SU-DHL-6 (cell line): ENCODE measurements at regions not wholly inside any gene's neighbourhood (a gene's known extent, or its start where the extent isn't known, plus 50 kb on each side); places are given as distances from the start of the nearest gene placed in this dataset.

Experiments
- H2AFZ ChIP-seq: fragments of 200-600 bp; sonication (generic); 2 replicates; pipeline ENCODE4 v1.6.1; 2014; ENCODE audit warnings: low read depth, mild to moderate bottlenecking, moderate library complexity, mixed read lengths, antibody characterized with exemption, low read length; ENCODE audit not compliant: severe bottlenecking
- H3F3A ChIP-seq: fragments of 200-600 bp; shearing (Covaris generic); 2 replicates; pipeline ENCODE4 v1.6.0; 2016; ENCODE audit warnings: antibody characterized with exemption, mild to moderate bottlenecking; ENCODE audit not compliant: insufficient read depth
- H3K27ac ChIP-seq: fragments of 200-600 bp; sonication (generic); 2 replicates; pipeline ENCODE4 v1.5.1; 2016; ENCODE audit warnings: low read depth, mild to moderate bottlenecking, low read length, moderate library complexity, mixed read lengths
- H3K27me3 ChIP-seq: fragments of 200-600 bp; sonication (generic), shearing (Covaris generic); 2 replicates; pipeline ENCODE4 v1.6.0; 2014; ENCODE audit warnings: mild to moderate bottlenecking, low read length
- H3K36me3 ChIP-seq: fragments of 200-600 bp; sonication (generic); 2 replicates; pipeline ENCODE4 v1.6.1; 2014; ENCODE audit warnings: mild to moderate bottlenecking, low read length, mixed read lengths
- H3K4me2 ChIP-seq: fragments of 300-600, 200-600 bp; shearing (Covaris generic), sonication (generic); 2 replicates; pipeline ENCODE4 v1.6.0; 2014; ENCODE audit warnings: low read length, low read depth, mild to moderate bottlenecking; ENCODE audit not compliant: poor library complexity, severe bottlenecking
- H3K4me3 ChIP-seq: fragments of 200-600 bp; sonication (generic); 2 replicates; pipeline ENCODE4 v1.5.1; 2014; ENCODE audit warnings: antibody characterized with exemption, low read length, mild to moderate bottlenecking, mixed read lengths; ENCODE audit not compliant: insufficient read depth, poor library complexity, severe bottlenecking
- H3K79me2 ChIP-seq: fragments of 200-600 bp; sonication (generic); 2 replicates; pipeline ENCODE4 v1.6.1; 2014; ENCODE audit warnings: mild to moderate bottlenecking, low read length, moderate library complexity; ENCODE audit not compliant: insufficient read depth
- H3K9ac ChIP-seq: fragments of 200-600 bp; sonication (generic); 2 replicates; pipeline ENCODE4 v1.7.0; 2014; ENCODE audit warnings: mild to moderate bottlenecking, low read length
- H3K9me2 ChIP-seq: fragments of 200-600 bp; sonication (generic); replicated peaks from 2 replicates; pipeline ENCODE4 v1.6.1; 2014; ENCODE audit warnings: low read length; ENCODE audit not compliant: insufficient read depth
- H3K9me3 ChIP-seq: fragments of 200-600 bp; sonication (generic); 2 replicates; pipeline ENCODE4 v1.6.1; 2014; ENCODE audit warnings: low read length, mixed read lengths; ENCODE audit not compliant: insufficient read depth
- H4K20me1 ChIP-seq: fragments of 200-600 bp; sonication (generic); 2 replicates; pipeline ENCODE4 v1.6.1; 2014; ENCODE audit warnings: low read depth, mild to moderate bottlenecking, antibody characterized with exemption, low read length, moderate library complexity, mixed read lengths
- EZH2phosphoT487 ChIP-seq: fragments of 200-600 bp; sonication (generic), shearing (Covaris generic); conservative IDR thresholded peaks from 2 replicates; pipeline ENCODE4 v1.6.1; 2018; ENCODE audit warnings: mild to moderate bottlenecking, antibody characterized with exemption, low read length, moderate library complexity, mixed read lengths
- TF ChIP-seq, protein P1 (sequence below): fragments of 200-600 bp; sonication (generic); IDR thresholded peaks from one replicate; pipeline ENCODE4 v1.5.1; 2017; ENCODE audit warnings: antibody characterized with exemption, mild to moderate bottlenecking, low read length, moderate library complexity; ENCODE audit not compliant: insufficient read depth, poor library complexity, severe bottlenecking

DNA sequence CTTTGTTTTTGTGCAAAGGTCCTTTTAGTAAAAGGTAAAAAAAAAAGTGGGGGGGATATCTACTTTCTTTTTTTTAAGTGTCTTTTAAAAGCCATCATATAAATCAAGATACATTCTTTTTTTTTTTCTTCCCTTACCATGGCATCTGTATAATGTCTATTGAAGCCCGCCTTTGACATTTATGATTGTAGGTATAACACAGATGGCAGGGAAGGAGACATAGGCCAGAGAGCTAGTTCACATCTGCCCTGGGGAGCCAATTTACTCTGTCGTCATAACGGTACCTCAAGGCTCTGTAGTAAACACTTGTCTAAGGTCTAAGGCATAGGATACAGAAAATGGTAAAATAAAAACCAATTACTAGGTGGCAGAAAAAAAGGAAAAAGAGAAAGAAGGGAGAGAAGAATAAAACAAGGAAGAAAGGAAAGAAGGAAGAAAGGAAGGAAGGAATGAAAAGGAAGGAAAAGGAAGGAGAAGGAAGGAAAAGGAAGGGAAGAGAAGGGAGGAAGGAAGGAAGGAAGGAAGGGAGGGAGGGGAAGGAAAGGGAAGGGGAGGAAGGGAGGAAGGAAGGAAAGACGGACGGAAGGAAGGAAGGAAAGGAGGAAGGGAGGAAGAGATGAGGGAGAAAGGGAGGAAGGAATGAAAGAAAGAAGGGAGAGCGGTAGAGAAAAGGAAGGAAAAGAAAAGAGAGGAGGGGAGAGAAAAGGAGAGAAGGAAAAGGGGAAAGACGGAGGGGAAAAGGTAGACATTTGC is 343.5 kb downstream of the RBM43 start:
- Histone ChIP-seq H3K79me2 (no peaks in the 10 kb centered on the region), H3K9ac (no peak overlapping the region), H3K4me3 (no peak overlapping the region), H3F3A (no peaks in the 10 kb centered on the region), H4K20me1 (no peaks in the 10 kb centered on the region), H3K27me3 (no peaks in the 10 kb centered on the region), H3K36me3 (no peaks in the 10 kb centered on the region), H3K4me2 (no peak overlapping the region), H3K27ac (no peak overlapping the region), H3K9me3 (no peaks in the 10 kb centered on the region), H3K9me2 (no peaks in the 10 kb centered on the region), H2AFZ (no peak overlapping the region)
- TF ChIP-seq EZH2phosphoT487: no peak
- TF ChIP-seq, protein P1, sequence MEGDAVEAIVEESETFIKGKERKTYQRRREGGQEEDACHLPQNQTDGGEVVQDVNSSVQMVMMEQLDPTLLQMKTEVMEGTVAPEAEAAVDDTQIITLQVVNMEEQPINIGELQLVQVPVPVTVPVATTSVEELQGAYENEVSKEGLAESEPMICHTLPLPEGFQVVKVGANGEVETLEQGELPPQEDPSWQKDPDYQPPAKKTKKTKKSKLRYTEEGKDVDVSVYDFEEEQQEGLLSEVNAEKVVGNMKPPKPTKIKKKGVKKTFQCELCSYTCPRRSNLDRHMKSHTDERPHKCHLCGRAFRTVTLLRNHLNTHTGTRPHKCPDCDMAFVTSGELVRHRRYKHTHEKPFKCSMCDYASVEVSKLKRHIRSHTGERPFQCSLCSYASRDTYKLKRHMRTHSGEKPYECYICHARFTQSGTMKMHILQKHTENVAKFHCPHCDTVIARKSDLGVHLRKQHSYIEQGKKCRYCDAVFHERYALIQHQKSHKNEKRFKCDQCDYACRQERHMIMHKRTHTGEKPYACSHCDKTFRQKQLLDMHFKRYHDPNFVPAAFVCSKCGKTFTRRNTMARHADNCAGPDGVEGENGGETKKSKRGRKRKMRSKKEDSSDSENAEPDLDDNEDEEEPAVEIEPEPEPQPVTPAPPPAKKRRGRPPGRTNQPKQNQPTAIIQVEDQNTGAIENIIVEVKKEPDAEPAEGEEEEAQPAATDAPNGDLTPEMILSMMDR: no peak

GRCh38 chr2:150916467-150917396 is 344.9 kb downstream of the RBM43 start:
- Histone ChIP-seq H3K4me3 (no peak overlapping the region), H3K27ac (no peak overlapping the region), H2AFZ (no peak overlapping the region), H3K27me3 (no peaks in the 10 kb centered on the region), H3K36me3 (no peaks in the 10 kb centered on the region), H3K9me3 (no peaks in the 10 kb centered on the region), H3K4me2 (no peak overlapping the region), H3F3A (no peaks in the 10 kb centered on the region), H3K79me2 (no peaks in the 10 kb centered on the region), H4K20me1 (no peaks in the 10 kb centered on the region), H3K9me2 (no peaks in the 10 kb centered on the region), H3K9ac (no peak overlapping the region)
- TF ChIP-seq, protein P1: no peak
- no peak for TF ChIP-seq EZH2phosphoT487

GRCh38 chr2:150911766-150912280 is 349.8 kb downstream of the RBM43 start:
- Histone ChIP-seq H3K4me2 (no peak overlapping the region), H3K9me3 (no peaks in the 10 kb centered on the region), H3K9me2 (no peaks in the 10 kb centered on the region), H3K36me3 (no peaks in the 10 kb centered on the region), H2AFZ (no peak overlapping the region), H3K4me3 (no peak overlapping the region), H3K79me2 (no peaks in the 10 kb centered on the region), H3K27ac (no peak overlapping the region), H3F3A (no peaks in the 10 kb centered on the region), H3K27me3 (no peaks in the 10 kb centered on the region), H4K20me1 (no peaks in the 10 kb centered on the region), H3K9ac (no peak overlapping the region)
- no peak for TF ChIP-seq EZH2phosphoT487

DNA sequence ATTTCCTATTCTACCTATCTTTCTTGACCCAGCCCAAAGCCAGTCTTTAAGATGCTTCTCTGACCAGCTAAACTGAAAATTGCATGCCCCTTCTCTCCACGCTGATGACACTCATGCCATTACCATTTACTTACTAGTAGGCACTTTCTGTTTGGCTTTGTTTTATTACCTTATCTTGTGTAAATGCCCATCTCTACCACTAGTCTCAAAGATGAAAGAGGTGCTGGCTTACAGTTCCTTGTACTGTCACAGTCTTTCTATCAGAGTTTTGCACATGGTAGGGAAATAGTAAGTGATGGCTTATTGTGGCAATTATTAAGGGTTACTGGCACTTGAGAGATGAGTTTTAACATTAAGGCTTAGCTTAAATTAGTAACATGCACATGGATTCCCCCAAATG is 352.1 kb downstream of the RBM43 start:
- no peaks in the 10 kb centered on the region for H3K9me3 ChIP-seq
- H3K27me3 ChIP-seq: no peaks in the 10 kb centered on the region
- H3K36me3 ChIP-seq: no peaks in the 10 kb centered on the region
- H2AFZ ChIP-seq: no peak overlapping the region
- no peaks in the 10 kb centered on the region for H3K79me2 ChIP-seq
- H3K4me3 ChIP-seq: no peak overlapping the region
- H3K27ac ChIP-seq: no peak overlapping the region
- H3F3A ChIP-seq: no peaks in the 10 kb centered on the region
- no peak overlapping the region for H3K4me2 ChIP-seq
- H3K9me2 ChIP-seq: no peaks in the 10 kb centered on the region
- TF ChIP-seq, protein P1: no peak
- no peak for TF ChIP-seq EZH2phosphoT487
- no peak overlapping the region for H3K9ac ChIP-seq
- no peaks in the 10 kb centered on the region for H4K20me1 ChIP-seq
